H9 (cell line): ENCODE measurements at regions not wholly inside any gene's neighbourhood (a gene's known extent, or its start where the extent isn't known, plus 50 kb on each side); places are given as distances from the start of the nearest gene placed in this dataset.

Experiments
- DNase-seq: peaks from one replicate; pipeline ENCODE4 v3.0.0-alpha.2; 2017
- H2AFZ ChIP-seq: one replicate; pipeline ENCODE4 v1.6.1; 2013; ENCODE audit warnings: mild to moderate bottlenecking, low read length, control low read depth, moderate library complexity
- H2AK5ac ChIP-seq: 2 replicates; pipeline ENCODE4 v1.6.1; 2013; ENCODE audit warnings: low read length, control low read depth, mixed read lengths; ENCODE audit not compliant: insufficient read length
- H2BK120ac ChIP-seq: one replicate; pipeline ENCODE4 v1.6.1; 2013; ENCODE audit warnings: low read depth, mild to moderate bottlenecking, low read length, control low read depth, inconsistent platforms; ENCODE audit not compliant: poor library complexity, severe bottlenecking
- H2BK12ac ChIP-seq: 2 replicates; pipeline ENCODE4 v1.6.1; 2013; ENCODE audit warnings: low read length, control low read depth, mixed read lengths, low read depth; ENCODE audit not compliant: insufficient read length
- H2BK15ac ChIP-seq: 2 replicates; pipeline ENCODE4 v1.6.1; 2013; ENCODE audit warnings: low read depth, low read length, control low read depth
- H2BK20ac ChIP-seq: one replicate; pipeline ENCODE4 v1.6.1; 2013; ENCODE audit warnings: low read depth, mild to moderate bottlenecking, low read length, control low read depth, inconsistent platforms; ENCODE audit not compliant: poor library complexity, severe bottlenecking
- H2BK5ac ChIP-seq: 2 replicates; pipeline ENCODE4 v1.6.1; 2013; ENCODE audit warnings: low read length, control low read depth, mixed read lengths; ENCODE audit not compliant: insufficient read length
- H3K14ac ChIP-seq: 2 replicates; pipeline ENCODE4 v1.6.1; 2013; ENCODE audit warnings: low read length, control low read depth; ENCODE audit not compliant: insufficient read depth
- H3K18ac ChIP-seq: 2 replicates; pipeline ENCODE4 v1.6.1; 2013; ENCODE audit warnings: low read depth, mild to moderate bottlenecking, mixed read lengths, low read length, control low read depth; ENCODE audit not compliant: insufficient read length
- H3K23ac ChIP-seq: 2 replicates; pipeline ENCODE4 v1.6.1; 2013; ENCODE audit warnings: low read length, control low read depth, mixed read lengths, low read depth; ENCODE audit not compliant: insufficient read length
- H3K23me2 ChIP-seq: 2 replicates; pipeline ENCODE4 v1.6.1; 2013; ENCODE audit warnings: low read depth, mild to moderate bottlenecking, mixed read lengths, low read length, control low read depth; ENCODE audit not compliant: insufficient read length, poor library complexity, severe bottlenecking
- H3K27ac ChIP-seq: 2 replicates; pipeline ENCODE4 v1.5.1; 2013; ENCODE audit warnings: low read length, control low read depth, mixed read lengths, low read depth; ENCODE audit not compliant: insufficient read length
- H3K27me3 ChIP-seq: 2 replicates; pipeline ENCODE4 v1.6.1; 2013; ENCODE audit warnings: low read length, control low read depth, inconsistent platforms; ENCODE audit not compliant: insufficient read depth
- H3K4ac ChIP-seq: 2 replicates; pipeline ENCODE4 v1.6.1; 2013; ENCODE audit warnings: low read depth, mild to moderate bottlenecking, control low read depth, inconsistent platforms, low read length, moderate library complexity
- H3K4me1 ChIP-seq: 2 replicates; pipeline ENCODE4 v1.6.1; 2013; ENCODE audit warnings: low read length, control low read depth, inconsistent platforms; ENCODE audit not compliant: insufficient read depth
- H3K4me2 ChIP-seq: 2 replicates; pipeline ENCODE4 v1.6.1; 2013; ENCODE audit warnings: low read length, control low read depth, mixed read lengths; ENCODE audit not compliant: insufficient read length, insufficient read depth
- H3K56ac ChIP-seq: 2 replicates; pipeline ENCODE4 v1.6.1; 2013; ENCODE audit warnings: low read depth, mild to moderate bottlenecking, mixed read lengths, low read length, control low read depth; ENCODE audit not compliant: insufficient read length
- H3K79me1 ChIP-seq: 2 replicates; pipeline ENCODE4 v1.6.1; 2013; ENCODE audit warnings: low read depth, mild to moderate bottlenecking, moderate library complexity, low read length, control low read depth, inconsistent platforms; ENCODE audit not compliant: insufficient read depth, poor library complexity, severe bottlenecking
- H3K79me2 ChIP-seq: 2 replicates; pipeline ENCODE4 v1.6.1; 2013; ENCODE audit warnings: low read length, control low read depth, inconsistent platforms; ENCODE audit not compliant: insufficient read depth
- H3K9ac ChIP-seq: 2 replicates; pipeline ENCODE4 v1.6.1; 2013; ENCODE audit warnings: low read length, control low read depth, mixed read lengths; ENCODE audit not compliant: insufficient read length; ENCODE audit errors: extremely low read depth
- H3K9me3 ChIP-seq: one replicate; pipeline ENCODE4 v1.6.1; 2013; ENCODE audit warnings: low read depth, low read length, inconsistent platforms; ENCODE audit not compliant: control insufficient read depth
- H3T11ph ChIP-seq: one replicate; pipeline ENCODE4 v1.6.1; 2013; ENCODE audit warnings: mild to moderate bottlenecking, low read length, control low read depth, inconsistent platforms
- H4K20me1 ChIP-seq: one replicate; pipeline ENCODE4 v1.6.1; 2013; ENCODE audit not compliant: control insufficient read depth, insufficient read length, insufficient read depth
- H4K5ac ChIP-seq: 2 replicates; pipeline ENCODE4 v1.6.1; 2013; ENCODE audit warnings: low read depth, mild to moderate bottlenecking, mixed read lengths, low read length, control low read depth; ENCODE audit not compliant: insufficient read length
- H4K8ac ChIP-seq: replicated peaks from 2 replicates; pipeline ENCODE4 v1.6.1; 2013; ENCODE audit warnings: low read length, control low read depth, mixed read lengths, low read depth; ENCODE audit not compliant: insufficient read length
- H4K91ac ChIP-seq: 2 replicates; pipeline ENCODE4 v1.6.1; 2013; ENCODE audit warnings: low read depth, mild to moderate bottlenecking, moderate library complexity, mixed read lengths, low read length, control low read depth; ENCODE audit not compliant: insufficient read length
- H3K27ac Mint-ChIP-seq, 3 experiments: 2 replicates in 2 of 3; 3 replicates in 1 of 3; pipeline ENCODE4 v1.8.0; 2020 to 2021; ENCODE audit warnings: mixed read lengths in 3 of 3, mild to moderate bottlenecking in 1 of 3, moderate library complexity in 1 of 3
- H3K27me3 Mint-ChIP-seq: 2 replicates; pipeline ENCODE4 v1.8.0; 2021; ENCODE audit warnings: low read depth, mild to moderate bottlenecking, moderate library complexity, mixed read lengths
- H3K36me3 Mint-ChIP-seq, 3 experiments: 2 replicates in 2 of 3; 3 replicates in 1 of 3; pipeline ENCODE4 v1.8.0; 2020 to 2021; ENCODE audit warnings: low read depth in 3 of 3, mixed read lengths in 3 of 3; ENCODE audit not compliant: insufficient read depth in 1 of 3
- H3K4me1 Mint-ChIP-seq, 2 experiments: 2 replicates each; pipeline ENCODE4 v1.8.0; 2020; ENCODE audit warnings: mixed read lengths in 2 of 2
- H3K4me3 Mint-ChIP-seq, 2 experiments: 2 replicates in 1 of 2; 3 replicates in 1 of 2; pipeline ENCODE4 v1.8.0; 2020 to 2021; ENCODE audit warnings: mild to moderate bottlenecking in 2 of 2, mixed read lengths in 2 of 2, moderate library complexity in 1 of 2
- H3K9me3 Mint-ChIP-seq, 2 experiments: 2 replicates in 1 of 2; 3 replicates in 1 of 2; pipeline ENCODE4 v1.8.0; 2020; ENCODE audit warnings: mild to moderate bottlenecking in 2 of 2, mixed read lengths in 2 of 2, moderate library complexity in 1 of 2
- WGBS: extraction: QIAGEN DNeasy Blood & Tissue Kit; methylation state at CpG from one replicate; pipeline ENCODE4 v1.1.7; 2013; ENCODE audit warnings: missing lambda C conversion rate, low lambda C conversion rate, mixed read lengths; ENCODE audit not compliant: insufficient read length; ENCODE audit errors: extremely low coverage; 5-methylcytosine and 5-hydroxymethylcytosine counted together
- TF ChIP-seq, protein P1 (sequence below): fragments of 200-600 bp; sonication (generic); conservative IDR thresholded peaks from 3 replicates; pipeline ENCODE4 v1.8.0; 2021; ENCODE audit warnings: antibody characterized with exemption, mild to moderate bottlenecking

DNA sequence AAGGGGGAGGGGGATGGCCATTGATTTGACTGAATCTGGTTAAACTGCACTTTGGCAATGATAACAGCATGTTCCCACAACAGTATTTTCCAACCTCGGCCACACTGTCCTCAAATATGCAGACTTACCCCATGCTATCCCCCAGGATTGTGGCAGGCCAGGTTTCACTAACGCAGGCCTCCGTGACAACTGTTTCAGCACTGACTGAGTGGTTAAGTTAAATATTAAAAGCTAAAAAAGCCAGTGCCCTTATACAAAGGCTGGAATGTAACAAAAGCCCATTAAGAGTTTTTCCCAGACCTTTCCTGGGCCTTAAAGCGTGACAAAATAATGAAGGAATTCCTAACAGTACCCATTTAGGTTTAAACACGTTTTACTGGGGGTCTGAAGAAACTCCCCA lies 202.9 kb downstream of the USP25 start:
- no peak overlapping the region for H3T11ph ChIP-seq
- Mint-ChIP-seq H3K4me1 (no peaks in the 10 kb centered on the region; a peak in 1 of 4 replicates), H3K27ac (no peak overlapping the region), H3K9me3 (no peaks in the 10 kb centered on the region), H3K4me3 (no peak overlapping the region), H3K36me3 (no peaks in the 10 kb centered on the region; a peak in 1 of 7 replicates), H3K27me3 (no peaks in the 10 kb centered on the region)
- no peak overlapping the region for H3K56ac ChIP-seq
- H3K27ac ChIP-seq, result no peak overlapping the region
- H3K79me1 ChIP-seq, result no peaks in the 10 kb centered on the region
- no peak overlapping the region for H3K23ac ChIP-seq
- DNase-seq, result no peak
- no peak overlapping the region for H2BK20ac ChIP-seq
- no CpG with 5 or more reads among the region's 5 CpGs for WGBS
- H4K5ac ChIP-seq, result no peak overlapping the region
- TF ChIP-seq, protein P1, sequence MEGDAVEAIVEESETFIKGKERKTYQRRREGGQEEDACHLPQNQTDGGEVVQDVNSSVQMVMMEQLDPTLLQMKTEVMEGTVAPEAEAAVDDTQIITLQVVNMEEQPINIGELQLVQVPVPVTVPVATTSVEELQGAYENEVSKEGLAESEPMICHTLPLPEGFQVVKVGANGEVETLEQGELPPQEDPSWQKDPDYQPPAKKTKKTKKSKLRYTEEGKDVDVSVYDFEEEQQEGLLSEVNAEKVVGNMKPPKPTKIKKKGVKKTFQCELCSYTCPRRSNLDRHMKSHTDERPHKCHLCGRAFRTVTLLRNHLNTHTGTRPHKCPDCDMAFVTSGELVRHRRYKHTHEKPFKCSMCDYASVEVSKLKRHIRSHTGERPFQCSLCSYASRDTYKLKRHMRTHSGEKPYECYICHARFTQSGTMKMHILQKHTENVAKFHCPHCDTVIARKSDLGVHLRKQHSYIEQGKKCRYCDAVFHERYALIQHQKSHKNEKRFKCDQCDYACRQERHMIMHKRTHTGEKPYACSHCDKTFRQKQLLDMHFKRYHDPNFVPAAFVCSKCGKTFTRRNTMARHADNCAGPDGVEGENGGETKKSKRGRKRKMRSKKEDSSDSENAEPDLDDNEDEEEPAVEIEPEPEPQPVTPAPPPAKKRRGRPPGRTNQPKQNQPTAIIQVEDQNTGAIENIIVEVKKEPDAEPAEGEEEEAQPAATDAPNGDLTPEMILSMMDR, result no peak
- H2AFZ ChIP-seq, result no peak overlapping the region
- H3K4ac ChIP-seq, result no peak overlapping the region
- no peak overlapping the region for H3K9ac ChIP-seq
- H3K9me3 ChIP-seq, result no peaks in the 10 kb centered on the region
- no peaks in the 10 kb centered on the region for H3K4me1 ChIP-seq
- no peaks in the 10 kb centered on the region for H3K79me2 ChIP-seq
- H2BK5ac ChIP-seq, result no peak overlapping the region
- H2AK5ac ChIP-seq, result no peak overlapping the region
- no peaks in the 10 kb centered on the region for H3K23me2 ChIP-seq
- H2BK120ac ChIP-seq, result no peak overlapping the region
- H3K27me3 ChIP-seq, result no peaks in the 10 kb centered on the region
- H4K8ac ChIP-seq, result no peak overlapping the region
- H4K91ac ChIP-seq, result no peak overlapping the region
- no peak overlapping the region for H2BK12ac ChIP-seq
- no peak overlapping the region for H3K4me2 ChIP-seq
- H3K18ac ChIP-seq, result no peak overlapping the region
- no peak overlapping the region for H2BK15ac ChIP-seq
- no peaks in the 10 kb centered on the region for H4K20me1 ChIP-seq
- no peak overlapping the region for H3K14ac ChIP-seq
